ENCODE measurements at regions not wholly inside any gene's neighbourhood (a gene's known extent, or its start where the extent isn't known, plus 50 kb on each side); places are given as distances from the start of the nearest gene placed in this dataset.

- Histone ChIP-seq H3K27ac (ENCODE audit: low read depth, low read length) (no peak overlapping the region), H3K9ac (ENCODE audit: low read length in 5 of 5) (no peak overlapping the region)
Observed at GRCh38 chr9:129524582-129525270, 96.2 kb downstream of the C9orf50 start.

GRCh38 chr9:129523943-129524581, 96.8 kb downstream of the C9orf50 start:
- Histone ChIP-seq H3K4me3 (ENCODE audit: low read depth in 1 of 5, low read length in 5 of 5) (no peak overlapping the region), H3K9me3 (ENCODE audit: control insufficient read depth in 5 of 5, low read length in 5 of 5) (peaks cover 0 to 3% (median 0%) of the 10 kb centered on the region in 5 donors), H3K27me3 (ENCODE audit: control insufficient read depth in 5 of 5, insufficient read depth in 4 of 5, low read length in 5 of 5) (peaks cover 0 to 6% (median 2%) of the 10 kb centered on the region in 5 donors), H3K9ac (ENCODE audit: low read length in 5 of 5) (no peak overlapping the region), H3K36me3 (ENCODE audit: control insufficient read depth in 5 of 5, insufficient read depth in 5 of 5, low read length in 5 of 5) (no peaks in the 10 kb centered on the region), H3K27ac (ENCODE audit: low read depth, low read length) (no peak overlapping the region), H3K4me1 (ENCODE audit: control insufficient read depth in 5 of 5, insufficient read depth in 5 of 5, low read length in 5 of 5) (peaks cover 0 to 3% (median 0%) of the 10 kb centered on the region in 5 donors)

More at GRCh38 chr9:129524582-129525270, 96.2 kb downstream of the C9orf50 start:
- Histone ChIP-seq H3K9me3 (ENCODE audit: control insufficient read depth in 5 of 5, low read length in 5 of 5) (peaks cover 0 to 3% (median 0%) of the 10 kb centered on the region in 5 donors), H3K4me3 (ENCODE audit: low read depth in 1 of 5, low read length in 5 of 5) (no peak overlapping the region), H3K4me1 (ENCODE audit: control insufficient read depth in 5 of 5, insufficient read depth in 5 of 5, low read length in 5 of 5) (peaks cover 0 to 3% (median 0%) of the 10 kb centered on the region in 5 donors), H3K27me3 (ENCODE audit: control insufficient read depth in 5 of 5, insufficient read depth in 4 of 5, low read length in 5 of 5) (peaks cover 0 to 6% (median 2%) of the 10 kb centered on the region in 5 donors), H3K36me3 (ENCODE audit: control insufficient read depth in 5 of 5, insufficient read depth in 5 of 5, low read length in 5 of 5) (no peaks in the 10 kb centered on the region)

DNA sequence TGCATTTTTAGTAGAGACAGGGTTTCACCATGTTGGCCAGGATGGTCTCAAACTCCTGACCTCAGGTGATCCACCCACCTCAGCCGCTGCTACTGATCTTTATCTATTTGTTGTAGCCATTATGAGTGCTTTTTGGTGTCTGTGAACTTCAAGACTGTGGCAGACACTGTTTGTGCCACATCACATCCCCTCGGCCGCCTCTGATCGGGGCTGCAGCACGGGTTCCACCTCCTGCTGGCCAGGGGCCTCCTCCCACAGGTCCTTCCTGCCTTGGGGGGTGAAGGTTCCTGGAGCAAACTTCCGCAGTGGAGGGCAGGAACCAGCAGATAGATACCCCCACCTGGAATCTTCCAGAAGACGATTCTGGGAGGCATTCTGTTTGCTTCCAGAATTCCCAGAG, 98.5 kb downstream of the C9orf50 start:
- Histone ChIP-seq H3K27me3 (ENCODE audit: control insufficient read depth in 5 of 5, insufficient read depth in 4 of 5, low read length in 5 of 5) (peaks cover 0 to 6% (median 2%) of the 10 kb centered on the region in 5 donors), H3K36me3 (ENCODE audit: control insufficient read depth in 5 of 5, insufficient read depth in 5 of 5, low read length in 5 of 5) (no peaks in the 10 kb centered on the region), H3K27ac (ENCODE audit: low read depth, low read length) (no peak overlapping the region), H3K9me3 (ENCODE audit: control insufficient read depth in 5 of 5, low read length in 5 of 5) (peaks cover 0 to 5% (median 3%) of the 10 kb centered on the region in 5 donors), H3K4me1 (ENCODE audit: control insufficient read depth in 5 of 5, insufficient read depth in 5 of 5, low read length in 5 of 5) (peaks cover 0 to 3% (median 0%) of the 10 kb centered on the region in 5 donors), H3K4me3 (ENCODE audit: low read depth in 1 of 5, low read length in 5 of 5) (no peak overlapping the region), H3K9ac (ENCODE audit: low read length in 5 of 5) (no peak overlapping the region)

- Histone ChIP-seq H3K27me3 (ENCODE audit: control insufficient read depth in 5 of 5, insufficient read depth in 4 of 5, low read length in 5 of 5) (peaks cover 0 to 6% (median 2%) of the 10 kb centered on the region in 5 donors), H3K9me3 (ENCODE audit: control insufficient read depth in 5 of 5, low read length in 5 of 5) (peaks cover 0 to 5% (median 3%) of the 10 kb centered on the region in 5 donors), H3K36me3 (ENCODE audit: control insufficient read depth in 5 of 5, insufficient read depth in 5 of 5, low read length in 5 of 5) (no peaks in the 10 kb centered on the region), H3K27ac (ENCODE audit: low read depth, low read length) (no peak overlapping the region), H3K4me1 (ENCODE audit: control insufficient read depth in 5 of 5, insufficient read depth in 5 of 5, low read length in 5 of 5) (no peaks in the 10 kb centered on the region), H3K9ac (ENCODE audit: low read length in 5 of 5) (no peak overlapping the region), H3K4me3 (ENCODE audit: low read depth in 1 of 5, low read length in 5 of 5) (no peak overlapping the region)
Observed at GRCh38 chr9:129520082-129520481, 100.8 kb downstream of the C9orf50 start.

DNA sequence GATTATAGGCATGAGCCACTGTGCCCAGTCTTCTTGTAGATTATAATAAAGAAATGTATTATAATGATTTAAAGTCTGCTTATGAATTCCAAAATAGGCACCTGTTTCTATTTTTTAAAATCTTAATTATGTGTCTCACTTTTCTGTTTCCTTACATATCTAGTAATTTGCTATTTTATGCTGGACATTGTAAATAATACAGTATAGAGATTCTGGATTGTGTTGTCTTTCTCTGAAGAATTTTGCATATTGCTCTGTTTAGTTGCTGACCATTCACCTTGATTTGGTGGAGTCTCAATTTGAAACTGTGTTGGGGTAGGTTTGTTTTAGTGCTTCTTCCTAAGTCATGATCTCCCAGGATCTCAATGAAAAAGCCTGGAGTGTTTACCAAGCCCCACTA, 102.8 kb downstream of the C9orf50 start:
- Histone ChIP-seq H3K9me3 (ENCODE audit: control insufficient read depth in 5 of 5, low read length in 5 of 5) (peaks cover 0 to 19% (median 16%) of the 10 kb centered on the region in 5 donors), H3K36me3 (ENCODE audit: control insufficient read depth in 5 of 5, insufficient read depth in 5 of 5, low read length in 5 of 5) (no peaks in the 10 kb centered on the region), H3K27me3 (ENCODE audit: control insufficient read depth in 5 of 5, insufficient read depth in 4 of 5, low read length in 5 of 5) (no peaks in the 10 kb centered on the region), H3K4me1 (ENCODE audit: control insufficient read depth in 5 of 5, insufficient read depth in 5 of 5, low read length in 5 of 5) (no peaks in the 10 kb centered on the region), H3K9ac (ENCODE audit: low read length in 5 of 5) (no peak overlapping the region), H3K27ac (ENCODE audit: low read depth, low read length) (no peak overlapping the region), H3K4me3 (ENCODE audit: low read depth in 1 of 5, low read length in 5 of 5) (no peak overlapping the region)

DNA sequence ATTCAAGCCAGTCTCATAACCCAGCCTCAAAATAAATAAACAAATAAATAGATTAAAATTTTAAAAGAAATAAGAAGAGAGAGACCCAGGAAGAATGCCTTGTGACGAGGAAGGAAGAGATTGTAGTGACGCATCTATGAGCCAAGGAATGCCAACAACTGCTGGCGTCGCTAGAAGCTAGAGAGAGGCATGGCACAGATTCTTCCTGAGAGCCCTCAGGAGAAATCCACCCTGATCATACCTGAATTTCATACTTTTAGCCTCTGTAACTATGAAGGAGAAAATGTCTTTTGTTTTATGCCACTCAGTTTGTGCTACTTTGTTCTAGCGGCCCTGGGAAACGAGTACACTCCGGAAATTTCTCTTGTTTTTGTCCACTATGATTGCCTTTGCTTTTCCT, 103.9 kb downstream of the C9orf50 start:
- H3K36me3 ChIP-seq (ENCODE audit: control insufficient read depth in 5 of 5, insufficient read depth in 5 of 5, low read length in 5 of 5) = no peaks in the 10 kb centered on the region
- H3K27ac ChIP-seq (ENCODE audit: low read depth, low read length) = no peak overlapping the region
- H3K4me3 ChIP-seq (ENCODE audit: low read depth in 1 of 5, low read length in 5 of 5) = no peak overlapping the region
- no peaks in the 10 kb centered on the region for H3K4me1 ChIP-seq (ENCODE audit: control insufficient read depth in 5 of 5, insufficient read depth in 5 of 5, low read length in 5 of 5)
- no peak overlapping the region for H3K9ac ChIP-seq (ENCODE audit: low read length in 5 of 5)
- no peaks in the 10 kb centered on the region for H3K27me3 ChIP-seq (ENCODE audit: control insufficient read depth in 5 of 5, insufficient read depth in 4 of 5, low read length in 5 of 5)
- peaks cover 0 to 19% (median 16%) of the 10 kb centered on the region in 5 donors for H3K9me3 ChIP-seq (ENCODE audit: control insufficient read depth in 5 of 5, low read length in 5 of 5)

GRCh38 chr9:129514891-129515290, 106.0 kb downstream of the C9orf50 start:
- Histone ChIP-seq H3K9me3 (ENCODE audit: control insufficient read depth in 5 of 5, low read length in 5 of 5) (peaks cover 0 to 19% (median 16%) of the 10 kb centered on the region in 5 donors), H3K9ac (ENCODE audit: low read length in 5 of 5) (no peak overlapping the region), H3K4me1 (ENCODE audit: control insufficient read depth in 5 of 5, insufficient read depth in 5 of 5, low read length in 5 of 5) (peaks cover 0 to 6% (median 0%) of the 10 kb centered on the region in 5 donors), H3K27ac (ENCODE audit: low read depth, low read length) (no peak overlapping the region), H3K4me3 (ENCODE audit: low read depth in 1 of 5, low read length in 5 of 5) (no peak overlapping the region), H3K36me3 (ENCODE audit: control insufficient read depth in 5 of 5, insufficient read depth in 5 of 5, low read length in 5 of 5) (no peaks in the 10 kb centered on the region), H3K27me3 (ENCODE audit: control insufficient read depth in 5 of 5, insufficient read depth in 4 of 5, low read length in 5 of 5) (no peaks in the 10 kb centered on the region)

DNA sequence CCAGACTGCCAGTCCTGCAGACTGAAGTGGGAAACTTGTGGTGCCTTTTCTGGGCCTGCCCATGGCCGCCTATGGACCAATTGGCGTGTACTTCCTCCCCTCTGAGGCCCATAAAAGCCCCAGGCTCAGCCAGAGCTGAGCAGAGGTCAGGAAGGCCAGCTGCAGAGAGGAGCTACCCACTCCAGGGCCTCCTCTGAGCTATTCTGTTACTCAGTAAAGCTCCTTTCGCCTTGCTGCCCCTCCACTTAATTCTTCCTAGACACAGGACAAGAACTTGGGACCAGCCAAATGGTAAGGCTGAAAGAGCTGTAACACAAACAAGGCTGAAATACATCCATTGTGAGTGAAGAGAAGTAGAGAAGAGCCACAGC, 106.4 kb downstream of the C9orf50 start:
- Histone ChIP-seq H3K36me3 (ENCODE audit: control insufficient read depth in 5 of 5, insufficient read depth in 5 of 5, low read length in 5 of 5) (no peaks in the 10 kb centered on the region), H3K27me3 (ENCODE audit: control insufficient read depth in 5 of 5, insufficient read depth in 4 of 5, low read length in 5 of 5) (no peaks in the 10 kb centered on the region), H3K9me3 (ENCODE audit: control insufficient read depth in 5 of 5, low read length in 5 of 5) (peaks cover 0 to 19% (median 16%) of the 10 kb centered on the region in 5 donors), H3K27ac (ENCODE audit: low read depth, low read length) (no peak overlapping the region), H3K4me1 (ENCODE audit: control insufficient read depth in 5 of 5, insufficient read depth in 5 of 5, low read length in 5 of 5) (peaks cover 0 to 6% (median 0%) of the 10 kb centered on the region in 5 donors), H3K4me3 (ENCODE audit: low read depth in 1 of 5, low read length in 5 of 5) (no peak overlapping the region), H3K9ac (ENCODE audit: low read length in 5 of 5) (no peak overlapping the region)

DNA sequence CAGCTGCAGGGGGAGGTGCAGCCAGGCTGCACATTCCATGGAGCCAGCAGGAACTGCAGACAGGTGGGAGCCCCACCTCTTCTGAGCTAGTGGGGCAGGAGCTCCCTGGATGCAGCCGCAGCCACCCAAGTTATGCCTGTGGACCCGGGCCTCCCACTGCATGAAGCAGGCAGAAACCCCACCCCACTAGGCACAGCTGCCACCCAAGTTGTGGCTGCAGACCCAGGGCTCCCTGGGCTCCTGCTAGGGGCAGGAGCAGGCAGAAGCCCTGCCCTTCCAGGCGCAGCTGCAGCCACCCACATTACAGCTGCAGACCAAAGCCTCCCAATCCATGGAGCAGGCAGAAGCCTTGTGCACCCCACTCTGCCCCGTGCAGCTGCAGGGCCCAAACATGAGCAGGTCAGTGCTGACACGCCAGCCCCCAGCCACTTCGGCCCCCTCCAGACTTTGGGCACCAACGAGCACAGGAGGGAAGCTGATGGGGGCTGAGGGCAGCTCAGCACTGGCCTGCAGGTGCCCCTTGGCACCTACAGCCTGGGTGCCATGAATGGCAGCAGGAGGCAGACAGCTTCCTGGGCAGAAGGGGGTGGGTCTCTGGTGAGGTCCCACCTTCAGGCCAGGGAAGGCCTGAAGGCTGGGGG, 106.9 kb downstream of the C9orf50 start:
- H3K9me3 ChIP-seq (ENCODE audit: control insufficient read depth in 5 of 5, low read length in 5 of 5) = peaks cover 0 to 19% (median 16%) of the 10 kb centered on the region in 5 donors
- H3K27me3 ChIP-seq (ENCODE audit: control insufficient read depth in 5 of 5, insufficient read depth in 4 of 5, low read length in 5 of 5) = no peaks in the 10 kb centered on the region
- H3K4me1 ChIP-seq (ENCODE audit: control insufficient read depth in 5 of 5, insufficient read depth in 5 of 5, low read length in 5 of 5) = peaks cover 0 to 6% (median 0%) of the 10 kb centered on the region in 5 donors
- no peak overlapping the region for H3K27ac ChIP-seq (ENCODE audit: low read depth, low read length)
- H3K36me3 ChIP-seq (ENCODE audit: control insufficient read depth in 5 of 5, insufficient read depth in 5 of 5, low read length in 5 of 5) = no peaks in the 10 kb centered on the region
- no peak overlapping the region for H3K9ac ChIP-seq (ENCODE audit: low read length in 5 of 5)
- H3K4me3 ChIP-seq (ENCODE audit: low read depth in 1 of 5, low read length in 5 of 5) = no peak overlapping the region

DNA sequence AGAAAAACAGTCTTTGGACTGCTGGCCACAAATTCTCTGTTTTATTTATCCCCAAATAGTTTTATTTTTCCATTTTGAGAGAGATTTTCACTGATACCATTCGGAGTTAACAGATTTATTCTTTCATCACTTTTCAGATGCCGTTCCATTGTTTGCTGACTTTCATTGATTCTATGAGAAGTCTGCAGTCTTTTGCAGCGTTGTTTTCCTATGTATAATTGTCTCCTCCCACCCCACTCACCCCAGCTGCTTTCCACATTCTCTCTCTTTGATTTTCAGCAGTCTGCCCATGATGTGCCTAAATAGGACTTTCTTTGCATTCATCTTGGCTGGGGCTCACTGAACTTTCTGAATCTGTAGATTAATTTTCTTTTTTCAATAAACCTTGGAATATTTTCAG, 107.6 kb downstream of the C9orf50 start:
- Histone ChIP-seq H3K36me3 (ENCODE audit: control insufficient read depth in 5 of 5, insufficient read depth in 5 of 5, low read length in 5 of 5) (no peaks in the 10 kb centered on the region), H3K9ac (ENCODE audit: low read length in 5 of 5) (no peak overlapping the region), H3K27ac (ENCODE audit: low read depth, low read length) (no peak overlapping the region), H3K4me1 (ENCODE audit: control insufficient read depth in 5 of 5, insufficient read depth in 5 of 5, low read length in 5 of 5) (peaks cover 0 to 6% (median 0%) of the 10 kb centered on the region in 5 donors), H3K4me3 (ENCODE audit: low read depth in 1 of 5, low read length in 5 of 5) (no peak overlapping the region), H3K9me3 (ENCODE audit: control insufficient read depth in 5 of 5, low read length in 5 of 5) (peaks cover 0 to 19% (median 13%) of the 10 kb centered on the region in 5 donors), H3K27me3 (ENCODE audit: control insufficient read depth in 5 of 5, insufficient read depth in 4 of 5, low read length in 5 of 5) (no peaks in the 10 kb centered on the region)
